ENCODE measurements at regions not wholly inside any gene's neighbourhood (a gene's known extent, or its start where the extent isn't known, plus 50 kb on each side); places are given as distances from the start of the nearest gene placed in this dataset.

DNA sequence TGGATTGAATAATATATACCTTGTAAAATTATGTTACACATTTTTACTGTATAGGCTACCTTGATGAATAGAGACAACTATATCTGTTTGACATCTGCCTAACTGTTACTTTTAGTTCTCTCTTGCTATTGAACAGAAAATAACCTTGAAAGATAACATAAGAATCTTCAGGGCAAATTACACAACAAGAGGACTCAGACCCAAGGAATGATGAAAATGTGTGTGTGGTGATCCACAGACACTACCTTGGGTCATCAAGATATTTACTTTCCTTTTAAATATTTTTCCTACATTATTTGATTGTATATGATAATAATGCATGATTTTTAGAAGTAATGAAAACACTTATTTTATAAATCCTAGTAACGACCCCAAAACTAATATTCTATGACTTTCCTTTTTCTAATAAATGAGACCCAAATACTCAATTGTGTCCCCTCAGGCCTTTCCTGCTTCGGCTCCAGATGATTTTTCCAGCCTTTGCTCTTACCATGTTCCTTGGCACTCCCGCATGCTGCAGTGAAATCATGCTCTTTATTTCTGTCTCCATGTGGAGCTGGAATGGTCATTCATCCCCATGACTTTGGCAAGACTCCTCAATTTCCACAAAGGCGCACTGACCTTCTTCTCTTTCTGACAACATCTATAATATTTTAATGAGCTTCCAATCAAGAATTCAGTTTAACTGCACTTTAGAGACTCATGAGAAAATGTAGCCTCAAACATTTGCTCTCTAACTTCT lies 187.6 kb downstream of the EPM2A start:
- Histone ChIP-seq H3K4me1 (ENCODE audit: control insufficient read depth, insufficient read depth, low read length) (no peaks in the 10 kb centered on the region), H3K36me3 (ENCODE audit: control insufficient read depth, insufficient read depth, low read length) (no peaks in the 10 kb centered on the region), H3K27ac (ENCODE audit: low read length) (no peak overlapping the region), H3K9me3 (ENCODE audit: control insufficient read depth, insufficient read depth, low read depth, low read length) (no peaks in the 10 kb centered on the region), H3K4me3 (ENCODE audit: low read depth in 2 of 2, low read length in 2 of 2) (no peak overlapping the region), H3K27me3 (ENCODE audit: control insufficient read depth, insufficient read depth, low read length) (no peaks in the 10 kb centered on the region)
- DNase-seq (ENCODE audit: low read depth, low spot score) (no peak), ATAC-seq (no peak)
- no TSS peak for BruUV-seq (replicated peaks)
- ChIA-PET POLR2A (no interaction called here), CTCF (no interaction called here)
- no peak for TF ChIP-seq SIN3A (IDR thresholded peaks at IDR 0.05; ENCODE audit: borderline replicate concordance, insufficient read depth, low read depth, low read length)
- TF ChIP-seq REST (IDR thresholded peaks at IDR 0.05; ENCODE audit: insufficient read depth in 1 of 2, low read depth in 2 of 2, low read length in 1 of 2), result no peak
- in situ Hi-C loops (cut with HindIII; ENCODE audit: low pct_unique_long_range_greater_than_20kb, low sequenced_read_pairs) (no loop called here), intact Hi-C loops (cut with micrococcal nuclease; ENCODE audit: unreplicated experiment) (no loop called here)

- intact Hi-C loops (cut with micrococcal nuclease; ENCODE audit: unreplicated experiment), result no loop called here
- H3K4me3 ChIP-seq (ENCODE audit: low read depth in 2 of 2, low read length in 2 of 2), result no peak overlapping the region
- H3K9me3 ChIP-seq (ENCODE audit: control insufficient read depth, insufficient read depth, low read depth, low read length), result no peaks in the 10 kb centered on the region
- ATAC-seq (no peak), DNase-seq (ENCODE audit: low read depth, low spot score) (no peak)
- BruUV-seq (replicated peaks), result no TSS peak
- ChIA-PET CTCF (no interaction called here), POLR2A (no interaction called here)
- no peaks in the 10 kb centered on the region for H3K36me3 ChIP-seq (ENCODE audit: control insufficient read depth, insufficient read depth, low read length)
- TF ChIP-seq CTCF (IDR thresholded peaks at IDR 0.05) (no peak), SIN3A (IDR thresholded peaks at IDR 0.05; ENCODE audit: borderline replicate concordance, insufficient read depth, low read depth, low read length) (no peak)
- in situ Hi-C loops (cut with HindIII; ENCODE audit: low pct_unique_long_range_greater_than_20kb, low sequenced_read_pairs), result no loop called here
- H3K27me3 ChIP-seq (ENCODE audit: control insufficient read depth, insufficient read depth, low read length), result no peaks in the 10 kb centered on the region
- H3K27ac ChIP-seq (ENCODE audit: low read length), result no peak overlapping the region
- no peaks in the 10 kb centered on the region for H3K4me1 ChIP-seq (ENCODE audit: control insufficient read depth, insufficient read depth, low read length)
These were observed 186.2 kb downstream of the EPM2A start for GRCh38 chr6:145548933-145549648.

- H3K4me3 ChIP-seq (ENCODE audit: low read depth in 2 of 2, low read length in 2 of 2), result no peak overlapping the region
- DNase-seq (ENCODE audit: low read depth, low spot score), result no peak
- TF ChIP-seq SIN3A (IDR thresholded peaks at IDR 0.05; ENCODE audit: borderline replicate concordance, insufficient read depth, low read depth, low read length) (no peak), TCF7L2 (IDR thresholded peaks at IDR 0.05; ENCODE audit: low read depth, low read length) (no peak), REST (IDR thresholded peaks at IDR 0.05; ENCODE audit: insufficient read depth in 1 of 2, low read depth in 2 of 2, low read length in 1 of 2) (no peak), CTCF (IDR thresholded peaks at IDR 0.05) (no peak), POLR2AphosphoS5 (IDR thresholded peaks at IDR 0.05; ENCODE audit: low read depth, low read length) (no peak)
- no peaks in the 10 kb centered on the region for H3K4me1 ChIP-seq (ENCODE audit: control insufficient read depth, insufficient read depth, low read length)
- intact Hi-C loops (cut with micrococcal nuclease; ENCODE audit: unreplicated experiment) (loop anchor here (5.0 kb wide), 1 partner anchor 156 kb away; no protein-coding TSS in a partner anchor), in situ Hi-C loops (cut with HindIII; ENCODE audit: low pct_unique_long_range_greater_than_20kb, low sequenced_read_pairs) (no loop called here)
- H3K36me3 ChIP-seq (ENCODE audit: control insufficient read depth, insufficient read depth, low read length), result no peaks in the 10 kb centered on the region
- no TSS peak for BruUV-seq (replicated peaks)
- H3K27me3 ChIP-seq (ENCODE audit: control insufficient read depth, insufficient read depth, low read length), result no peaks in the 10 kb centered on the region
- no peak for ATAC-seq
- no peaks in the 10 kb centered on the region for H3K9me3 ChIP-seq (ENCODE audit: control insufficient read depth, insufficient read depth, low read depth, low read length)
- ChIA-PET CTCF (no interaction called here), POLR2A (no interaction called here)
- H3K27ac ChIP-seq (ENCODE audit: low read length), result no peak overlapping the region
These were observed 184.2 kb downstream of the EPM2A start for GRCh38 chr6:145551164-145551563.
